Upper lobe of left lung (tissue), 4 donors: ENCODE measurements at regions not wholly inside any gene's neighbourhood (a gene's known extent, or its start where the extent isn't known, plus 50 kb on each side); places are given as distances from the start of the nearest gene placed in this dataset.

Experiments
- CTCF ChIP-seq, 6 experiments: fragments of 450-650 bp in 4 of 6; fragments of 200-600 bp in 2 of 6; sonication (generic) in 2 of 6; IDR thresholded peaks; one replicate each; pipeline ENCODE4 v1.5.1; 2016 to 2019; ENCODE audit warnings: antibody characterized with exemption in 6 of 6
- EP300 ChIP-seq, 4 donors: sonication (generic); formaldehyde crosslinking; IDR thresholded peaks; one replicate each; pipeline ENCODE4 v1.5.1; 2017; ENCODE audit warnings: antibody characterized with exemption in 4 of 4, control low read depth in 2 of 4
- POLR2A ChIP-seq, 4 donors: fragments of 450-650 bp; IDR thresholded peaks; one replicate each; pipeline ENCODE4 v1.5.1; 2016 to 2017; ENCODE audit warnings: antibody characterized with exemption in 4 of 4, mild to moderate bottlenecking in 2 of 4
- POLR2AphosphoS5 ChIP-seq, 2 donors: sonication (generic); formaldehyde crosslinking; IDR thresholded peaks; one replicate each; pipeline ENCODE4 v1.5.1; 2017; ENCODE audit warnings: antibody characterized with exemption in 2 of 2

DNA sequence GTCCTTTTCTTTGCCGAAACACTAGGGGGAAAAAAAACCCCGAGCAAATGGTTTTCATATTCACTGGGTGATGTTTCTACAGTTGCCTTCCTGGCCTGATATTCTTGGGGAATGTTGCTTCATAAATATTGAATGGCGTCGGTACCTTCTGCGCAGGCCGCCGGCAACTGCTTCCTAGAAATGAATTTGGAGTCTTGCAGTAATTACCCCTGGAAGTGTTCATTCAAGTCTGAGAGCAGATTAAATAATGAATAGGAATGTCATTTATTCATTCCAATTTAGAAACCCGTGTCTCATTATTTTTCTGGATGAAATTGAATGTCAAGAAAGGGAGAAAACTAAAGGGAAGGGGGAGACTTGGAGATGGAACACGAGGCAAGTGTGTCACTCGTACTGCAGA lies 179.4 kb upstream of the KCNG1 start:
- no peak for TF ChIP-seq CTCF (IDR thresholded peaks at IDR 0.05)
- TF ChIP-seq POLR2A (IDR thresholded peaks at IDR 0.05) = no peak
- no peak for TF ChIP-seq EP300 (IDR thresholded peaks at IDR 0.05)
- no peak for TF ChIP-seq POLR2AphosphoS5 (IDR thresholded peaks at IDR 0.05)
